A549 (cell line): ENCODE measurements at regions not wholly inside any gene's neighbourhood (a gene's known extent, or its start where the extent isn't known, plus 50 kb on each side); places are given as distances from the start of the nearest gene placed in this dataset.
"Not testable (repeated sequence)": the region's sequence is repeated elsewhere in the genome, so short reads cannot be mapped to it uniquely, and the experiment has no call there.

ENCODE experiments used
- ATAC-seq, 2 experiments: fragments of 200-7000 bp in 1 of 2; fragments of >200 bp in 1 of 2; cut with Nextera tagmentation in 1 of 2; cut with Tn5 transposase in 1 of 2; 3 replicates each; pipeline versions ENCODE4 v1.8.0 to v1.9.1; 2018 to 2020; ENCODE audit warnings: mild to moderate bottlenecking in 1 of 2, moderate library complexity in 1 of 2
- CTCF ChIA-PET: fragments of 300-600 bp; sonication (Branson Sonifier 250); formaldehyde crosslinking; extraction: SDS; loops from one replicate; lab custom pipeline; 2021; ENCODE audit warnings: antibody characterized with exemption, inconsistent platforms; lab: Yijun Ruan, JAX
- POLR2A ChIA-PET: fragments of 350-600 bp; formaldehyde crosslinking; extraction: SDS; loops from one replicate; lab custom pipeline; 2021; ENCODE audit warnings: antibody characterized with exemption, inconsistent platforms; lab: Yijun Ruan, JAX
- DNase-seq, 2 experiments: peaks; one replicate each; pipeline versions ENCODE4 v3.0.0 to v3.0.0-alpha.2; 2011 to 2016; ENCODE audit warnings: low read depth in 1 of 2, low spot score in 1 of 2
- FAIRE-seq: peaks from 2 replicates; lab custom pipeline; 2011; peaks lifted over from hg19 to GRCh38; lab: Jason Lieb, UNC
- H3K27ac ChIP-seq, 2 experiments: fragments of >200 bp; sonication (Bioruptor Twin); formaldehyde crosslinking; 3 replicates each; pipeline ENCODE4 v1.5.1; 2016 to 2017
- H3K4me1 ChIP-seq: fragments of >200 bp; sonication (Bioruptor Twin); formaldehyde crosslinking; 3 replicates; pipeline ENCODE4 v1.6.1; 2016
- H3K4me2 ChIP-seq: fragments of >200 bp; sonication (Bioruptor Twin); formaldehyde crosslinking; 3 replicates; pipeline ENCODE4 v1.6.1; 2016
- H3K4me3 ChIP-seq: fragments of >200 bp; sonication (Bioruptor Twin); formaldehyde crosslinking; 3 replicates; pipeline ENCODE4 v1.5.1; 2016
- H3K9me3 ChIP-seq: fragments of >200 bp; sonication (Bioruptor Twin); formaldehyde crosslinking; 3 replicates; pipeline ENCODE4 v1.6.1; 2016
- CBX8 ChIP-seq: fragments of 200-600 bp; sonication (generic); IDR thresholded peaks from 2 replicates; pipeline ENCODE4 v1.6.1; 2016
- CHD2 ChIP-seq: fragments of 150-350 bp; IDR thresholded peaks from 2 replicates; pipeline ENCODE4 v1.6.1; 2014; ENCODE audit warnings: low read length; ENCODE audit not compliant: partially characterized antibody
- EHF ChIP-seq: fragments of 250-450 bp; sonication (Bioruptor Pico); IDR thresholded peaks from 2 replicates; pipeline ENCODE4 v1.5.0; 2020; ENCODE audit warnings: mild to moderate bottlenecking
- EP300 ChIP-seq, 2 experiments: fragments of >200 bp; sonication (Bioruptor Twin); formaldehyde crosslinking; IDR thresholded peaks; 2 replicates in 1 of 2; 3 replicates in 1 of 2; pipeline ENCODE4 v1.6.1; 2016 to 2017
- FOSB ChIP-seq: fragments of 250-450 bp; sonication (Bioruptor Pico); IDR thresholded peaks from 2 replicates; pipeline ENCODE4 v1.5.0; 2020; ENCODE audit warnings: mild to moderate bottlenecking, moderate library complexity
- FOSL2 ChIP-seq, 2 experiments: fragments of 450-650 bp in 1 of 2; fragments of >200 bp in 1 of 2; sonication (Bioruptor Twin) in 1 of 2; formaldehyde crosslinking; IDR thresholded peaks; 2 replicates each; pipeline versions ENCODE4 v1.5.0 to v1.6.1; 2016 to 2020; ENCODE audit warnings: mild to moderate bottlenecking in 1 of 2, moderate library complexity in 1 of 2
- GATA3 ChIP-seq: IDR thresholded peaks from 2 replicates; pipeline ENCODE4 v1.6.1; 2012; ENCODE audit warnings: borderline replicate concordance
- HOXA7 ChIP-seq: fragments of 250-450 bp; sonication (Bioruptor Pico); IDR thresholded peaks from 2 replicates; pipeline ENCODE4 v1.5.0; 2020; ENCODE audit warnings: mild to moderate bottlenecking, moderate library complexity
- JUNB ChIP-seq: fragments of >200 bp; sonication (Bioruptor Twin); formaldehyde crosslinking; IDR thresholded peaks from 2 replicates; pipeline ENCODE4 v1.6.1; 2016
- KDM1A ChIP-seq: fragments of 200-600 bp; sonication (generic); IDR thresholded peaks from 2 replicates; pipeline ENCODE4 v1.6.1; 2016; ENCODE audit warnings: low read depth, mild to moderate bottlenecking
- KDM5A ChIP-seq: fragments of 200-600 bp; sonication (generic); IDR thresholded peaks from 2 replicates; pipeline ENCODE4 v1.6.1; 2016; ENCODE audit warnings: antibody characterized with exemption, mild to moderate bottlenecking
- MAFK ChIP-seq: fragments of 450-650 bp; IDR thresholded peaks from 2 replicates; pipeline ENCODE4 v1.6.1; 2014; ENCODE audit not compliant: partially characterized antibody
- MAZ ChIP-seq: fragments of 150-350 bp; IDR thresholded peaks from 2 replicates; pipeline ENCODE4 v1.6.1; 2014; ENCODE audit warnings: antibody characterized with exemption, low read depth, low read length, borderline replicate concordance
- MYC ChIP-seq: IDR thresholded peaks from 2 replicates; pipeline ENCODE4 v1.6.1; 2012; ENCODE audit warnings: mild to moderate bottlenecking, inconsistent platforms, low read length, improper control_type of control experiment, borderline replicate concordance
- NFE2L2 ChIP-seq: fragments of 150-350 bp; conservative IDR thresholded peaks from 2 replicates; pipeline ENCODE4 v1.6.1; 2014; ENCODE audit warnings: low read length
- PHF8 ChIP-seq: fragments of 200-600 bp; sonication (generic); IDR thresholded peaks from 2 replicates; pipeline ENCODE4 v1.6.1; 2016; ENCODE audit warnings: low read depth, mild to moderate bottlenecking, antibody characterized with exemption, moderate library complexity, borderline replicate concordance
- POLR2A ChIP-seq: IDR thresholded peaks from 2 replicates; pipeline ENCODE4 v1.6.1; 2012; ENCODE audit warnings: mild to moderate bottlenecking, low read length
- POLR2AphosphoS2 ChIP-seq: conservative IDR thresholded peaks from 2 replicates; pipeline ENCODE4 v1.6.1; 2012; ENCODE audit warnings: low read length, improper control_type of control experiment, inconsistent platforms
- RAD21 ChIP-seq, 2 experiments: fragments of >200 bp in 1 of 2; sonication (Bioruptor Twin) in 1 of 2; formaldehyde crosslinking in 1 of 2; IDR thresholded peaks in 1 of 2; conservative IDR thresholded peaks in 1 of 2; 2 replicates in 1 of 2; 3 replicates in 1 of 2; pipeline ENCODE4 v1.6.1; 2012 to 2018; ENCODE audit warnings: inconsistent platforms in 1 of 2
- RARB ChIP-seq: fragments of 250-450 bp; sonication (Bioruptor Pico); IDR thresholded peaks from 2 replicates; pipeline ENCODE4 v1.8.0; 2021; ENCODE audit warnings: mild to moderate bottlenecking, moderate library complexity
- RCOR1 ChIP-seq: fragments of 150-350 bp; IDR thresholded peaks from 2 replicates; pipeline ENCODE4 v1.6.1; 2014; ENCODE audit warnings: antibody characterized with exemption, low read length, low read depth
- RFX5 ChIP-seq: fragments of 450-650 bp; IDR thresholded peaks from 2 replicates; pipeline ENCODE4 v1.7.1; 2014; ENCODE audit warnings: antibody characterized with exemption, mild to moderate bottlenecking, moderate library complexity
- RNF2 ChIP-seq: fragments of 200-600 bp; sonication (generic); IDR thresholded peaks from 2 replicates; pipeline ENCODE4 v1.6.1; 2016; ENCODE audit warnings: low read depth, mild to moderate bottlenecking, antibody characterized with exemption, moderate library complexity, borderline replicate concordance
- ZC3H11A ChIP-seq: fragments of 450-650 bp; IDR thresholded peaks from 2 replicates; pipeline ENCODE4 v1.6.1; 2014; ENCODE audit warnings: antibody characterized with exemption, mild to moderate bottlenecking
- ZFP36 ChIP-seq: fragments of 450-650 bp; IDR thresholded peaks from 2 replicates; pipeline ENCODE4 v1.6.1; 2014; ENCODE audit warnings: borderline replicate concordance; ENCODE audit not compliant: partially characterized antibody
- ZNF302 ChIP-seq: fragments of 250-450 bp; sonication (Bioruptor Pico); IDR thresholded peaks from 2 replicates; pipeline ENCODE4 v1.9.0; 2021; ENCODE audit warnings: inconsistent platforms, mild to moderate bottlenecking, moderate library complexity
- ZSCAN20 ChIP-seq: fragments of 250-450 bp; sonication (Bioruptor Pico); IDR thresholded peaks from 2 replicates; pipeline ENCODE4 v1.8.0; 2022; ENCODE audit warnings: mild to moderate bottlenecking, moderate library complexity
- WGBS: methylation state at CpG from one replicate; pipeline ENCODE4 v1.1.6; 2017; ENCODE audit errors: missing lambda C conversion rate; 5-methylcytosine and 5-hydroxymethylcytosine counted together
- TF ChIP-seq, protein P1 (sequence below): fragments of >200 bp; sonication (Bioruptor Twin); formaldehyde crosslinking; IDR thresholded peaks from 2 replicates; pipeline ENCODE4 v1.6.1; 2016
- TF ChIP-seq, protein P2 (sequence below): IDR thresholded peaks from 2 replicates; pipeline ENCODE4 v1.6.1; 2012
- TF ChIP-seq, protein P3 (sequence below): fragments of 150-350 bp; IDR thresholded peaks from 2 replicates; pipeline ENCODE4 v1.6.1; 2014; ENCODE audit warnings: low read depth, mild to moderate bottlenecking, low read length

DNA sequence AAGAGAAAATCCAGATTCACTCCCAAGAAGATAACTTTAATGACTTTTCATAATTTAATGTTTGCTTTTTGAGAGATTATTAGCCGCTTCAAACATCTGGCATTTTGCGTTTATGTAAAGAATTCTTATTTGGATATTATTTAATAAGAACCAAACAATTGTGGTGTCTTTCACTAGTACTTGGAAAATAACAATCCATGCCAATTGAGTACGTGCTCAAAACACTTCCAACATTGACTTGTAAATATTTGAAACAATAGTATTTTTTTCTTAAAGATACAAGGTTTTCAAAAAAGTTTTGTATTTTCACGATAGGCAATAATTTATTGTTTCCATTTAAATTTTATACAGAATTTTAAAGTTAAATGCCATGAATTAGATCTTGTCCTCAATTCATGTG, 498.7 kb downstream of the AMY1C start:
- H3K4me1 ChIP-seq, result no peaks in the 10 kb centered on the region
- no peak for DNase-seq
- CTCF ChIA-PET, result no interaction called here
- TF ChIP-seq RFX5 (no peak), MYC (no peak), POLR2A (no peak), FOSB (CRISPR knock-in tag) (no peak), NFE2L2 (no peak), HOXA7 (no peak), POLR2AphosphoS2 (no peak), MAZ (no peak), RARB (CRISPR knock-in tag) (no peak), CBX8 (no peak), GATA3 (no peak), EHF (CRISPR knock-in tag) (no peak), CHD2 (no peak)
- TF ChIP-seq, protein P1, sequence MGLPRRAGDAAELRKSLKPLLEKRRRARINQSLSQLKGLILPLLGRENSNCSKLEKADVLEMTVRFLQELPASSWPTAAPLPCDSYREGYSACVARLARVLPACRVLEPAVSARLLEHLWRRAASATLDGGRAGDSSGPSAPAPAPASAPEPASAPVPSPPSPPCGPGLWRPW, result no peak
- TF ChIP-seq, protein P2, sequence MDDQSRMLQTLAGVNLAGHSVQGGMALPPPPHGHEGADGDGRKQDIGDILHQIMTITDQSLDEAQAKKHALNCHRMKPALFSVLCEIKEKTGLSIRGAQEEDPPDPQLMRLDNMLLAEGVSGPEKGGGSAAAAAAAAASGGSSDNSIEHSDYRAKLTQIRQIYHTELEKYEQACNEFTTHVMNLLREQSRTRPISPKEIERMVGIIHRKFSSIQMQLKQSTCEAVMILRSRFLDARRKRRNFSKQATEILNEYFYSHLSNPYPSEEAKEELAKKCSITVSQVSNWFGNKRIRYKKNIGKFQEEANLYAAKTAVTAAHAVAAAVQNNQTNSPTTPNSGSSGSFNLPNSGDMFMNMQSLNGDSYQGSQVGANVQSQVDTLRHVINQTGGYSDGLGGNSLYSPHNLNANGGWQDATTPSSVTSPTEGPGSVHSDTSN, result no peak
- TF ChIP-seq, all 56 proteins: peak for 0
- 6% methylated on average over 4 of the region's 4 CpGs for WGBS
- H3K27ac ChIP-seq, result no peak overlapping the region
- H3K4me3 ChIP-seq, result no peak overlapping the region
- no peaks in the 10 kb centered on the region for H3K9me3 ChIP-seq
- no peak overlapping the region for H3K4me2 ChIP-seq
- ATAC-seq (no peak), FAIRE-seq (no peak)
- POLR2A ChIA-PET, result no interaction called here

DNA sequence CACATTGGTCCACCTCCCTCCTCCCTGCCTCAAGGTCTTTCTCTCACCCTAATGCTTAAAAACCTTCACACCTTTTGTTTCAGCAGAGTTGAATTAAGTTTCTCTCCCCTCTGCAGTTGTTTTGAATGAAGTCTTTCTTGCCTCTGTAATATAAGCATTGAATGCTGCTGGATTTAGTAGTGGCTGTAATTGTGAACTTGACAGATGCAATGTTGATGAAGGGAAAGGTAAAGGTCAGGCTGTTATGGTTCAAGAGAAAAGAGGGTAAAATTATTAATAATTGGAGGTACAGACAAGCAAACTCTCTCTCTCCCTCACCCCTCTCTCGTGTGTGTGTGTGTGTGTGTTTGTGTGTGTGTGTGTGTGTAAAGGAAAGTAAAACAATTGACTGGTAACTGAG, 509.8 kb downstream of the AMY1C start:
- H3K9me3 ChIP-seq, result no peaks in the 10 kb centered on the region
- ChIA-PET CTCF (no interaction called here), POLR2A (no interaction called here)
- TF ChIP-seq ZNF302 (CRISPR knock-in tag), result no peak
- TF ChIP-seq MAZ, result no peak
- H3K4me2 ChIP-seq, result no peak overlapping the region
- H3K27ac ChIP-seq, result no peak overlapping the region
- no peaks in the 10 kb centered on the region for H3K4me1 ChIP-seq
- H3K4me3 ChIP-seq, result no peak overlapping the region
- DNase-seq (no peak), FAIRE-seq (no peak), ATAC-seq (no peak)
- WGBS, result 0% methylated on average over 1 of the region's 1 CpG

DNA sequence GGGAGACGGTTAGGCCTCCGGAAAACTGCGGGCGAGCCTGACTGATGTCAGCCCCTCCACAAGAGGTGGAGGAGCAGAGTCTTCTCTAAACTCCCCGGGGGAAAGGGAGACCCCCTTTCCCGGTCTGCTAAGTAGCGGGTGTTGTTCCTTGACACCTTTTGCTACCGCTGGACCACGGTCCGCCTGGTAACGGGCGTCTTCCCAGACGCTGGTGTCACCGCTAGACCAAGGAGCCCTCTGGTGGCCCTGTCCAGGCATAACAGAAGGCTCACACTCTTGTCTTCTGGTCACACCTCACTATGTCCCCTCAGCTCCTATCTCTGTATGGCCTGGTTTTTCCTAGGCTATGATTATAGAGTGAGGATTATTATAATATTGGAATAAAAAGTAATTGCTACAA, 513.4 kb downstream of the AMY1C start:
- 33% methylated on average over 8 of the region's 14 CpGs for WGBS
- CTCF ChIA-PET, H3K27ac ChIP-seq, ATAC-seq, H3K9me3 ChIP-seq, FAIRE-seq, H3K4me1 ChIP-seq, DNase-seq, H3K4me2 ChIP-seq, H3K4me3 ChIP-seq, POLR2A ChIA-PET: not testable (repeated sequence)

DNA sequence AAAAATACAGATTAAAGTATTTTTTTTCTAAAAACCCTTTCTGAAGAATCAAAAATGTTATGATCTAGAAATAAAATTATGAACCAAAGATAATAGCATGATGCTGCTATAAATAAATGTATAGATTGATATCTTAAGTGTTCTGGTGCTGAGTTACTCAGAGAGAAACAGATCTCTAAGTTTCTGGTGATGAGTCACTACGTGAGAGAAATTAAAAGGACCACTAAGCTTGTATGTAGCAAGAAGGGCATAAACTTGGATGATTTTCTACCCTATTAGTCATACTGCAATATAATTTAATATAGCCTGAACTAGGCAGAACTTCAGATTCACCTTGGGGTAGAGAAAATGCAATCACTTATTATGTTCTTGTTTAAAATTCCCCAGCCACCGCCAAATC, 514.8 kb downstream of the AMY1C start:
- CTCF ChIA-PET, result interaction anchor here (1.3 kb wide), 1 partner anchor 32 kb away, joined by 3 read pairs; no protein-coding TSS in a partner anchor
- no peak for ATAC-seq
- no peak for FAIRE-seq

More for the DNA sequence above, 514.8 kb downstream of the AMY1C start:
- TF ChIP-seq ZC3H11A (no peak), PHF8 (no peak), NFE2L2 (no peak), RNF2 (no peak), JUNB (no peak), KDM5A (no peak), ZSCAN20 (CRISPR knock-in tag) (no peak), ZFP36 (no peak), MAFK (no peak), GATA3 (no peak), EP300 (IDR thresholded peaks at IDR 0.05) (no peak), RAD21 (conservative IDR thresholded peaks at IDR 0.05 in 1 of 2, IDR thresholded peaks at IDR 0.05 in 1 of 2) (no peak), RCOR1 (no peak), CHD2 (no peak), KDM1A (no peak), RFX5 (no peak), FOSL2 (IDR thresholded peaks at IDR 0.05) (no peak), FOSL2 (CRISPR knock-in tag; IDR thresholded peaks at IDR 0.05) (no peak), EHF (CRISPR knock-in tag) (no peak)
- TF ChIP-seq, protein P3, sequence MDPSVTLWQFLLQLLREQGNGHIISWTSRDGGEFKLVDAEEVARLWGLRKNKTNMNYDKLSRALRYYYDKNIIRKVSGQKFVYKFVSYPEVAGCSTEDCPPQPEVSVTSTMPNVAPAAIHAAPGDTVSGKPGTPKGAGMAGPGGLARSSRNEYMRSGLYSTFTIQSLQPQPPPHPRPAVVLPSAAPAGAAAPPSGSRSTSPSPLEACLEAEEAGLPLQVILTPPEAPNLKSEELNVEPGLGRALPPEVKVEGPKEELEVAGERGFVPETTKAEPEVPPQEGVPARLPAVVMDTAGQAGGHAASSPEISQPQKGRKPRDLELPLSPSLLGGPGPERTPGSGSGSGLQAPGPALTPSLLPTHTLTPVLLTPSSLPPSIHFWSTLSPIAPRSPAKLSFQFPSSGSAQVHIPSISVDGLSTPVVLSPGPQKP, result no peak
- TF ChIP-seq, protein P1, result no peak
- POLR2A ChIA-PET, result no interaction called here
- 8% methylated on average over 2 of the region's 2 CpGs for WGBS
- Histone ChIP-seq H3K4me2 (no peak overlapping the region), H3K4me1 (no peaks in the 10 kb centered on the region), H3K4me3 (no peak overlapping the region), H3K9me3 (no peaks in the 10 kb centered on the region), H3K27ac (no peak overlapping the region)
- no peak for DNase-seq
